Astrocyte (in vitro differentiated cells and primary cell): ENCODE measurements at regions not wholly inside any gene's neighbourhood (a gene's known extent, or its start where the extent isn't known, plus 50 kb on each side); places are given as distances from the start of the nearest gene placed in this dataset.

Experiments used
- DNase-seq: peaks from one replicate; pipeline ENCODE4 v3.0.0-alpha.2; 2010; ENCODE audit warnings: low read depth
- FAIRE-seq: peaks from 2 replicates; lab custom pipeline; 2011; peaks lifted over from hg19 to GRCh38; lab: Jason Lieb, UNC
- H2AFZ ChIP-seq: 2 replicates; pipeline ENCODE4 v1.6.0; 2012; ENCODE audit warnings: low read depth, low read length, inconsistent platforms
- H3K27ac ChIP-seq: 2 replicates; pipeline ENCODE4 v1.5.1; 2011; ENCODE audit warnings: low read depth, low read length, inconsistent platforms
- H3K27me3 ChIP-seq: 2 replicates; pipeline ENCODE4 v1.6.0; 2011; ENCODE audit warnings: low read length, inconsistent platforms; ENCODE audit not compliant: insufficient read depth
- H3K36me3 ChIP-seq: 2 replicates; pipeline ENCODE4 v1.5.1; 2011; ENCODE audit warnings: low read length, inconsistent platforms; ENCODE audit not compliant: insufficient read depth
- H3K4me1 ChIP-seq: 2 replicates; pipeline ENCODE4 v1.5.1; 2011; ENCODE audit warnings: low read length, inconsistent platforms; ENCODE audit not compliant: insufficient read depth
- H3K4me2 ChIP-seq: 2 replicates; pipeline ENCODE4 v1.6.0; 2012; ENCODE audit warnings: low read length, inconsistent platforms
- H3K4me3 ChIP-seq: 2 replicates; pipeline ENCODE4 v1.5.1; 2011; ENCODE audit warnings: low read depth, mild to moderate bottlenecking, low read length, inconsistent platforms; ENCODE audit not compliant: insufficient read depth
- H3K79me2 ChIP-seq: 2 replicates; pipeline ENCODE4 v1.6.0; 2012; ENCODE audit warnings: mild to moderate bottlenecking, low read length, inconsistent platforms; ENCODE audit not compliant: insufficient read depth
- H3K9ac ChIP-seq: 2 replicates; pipeline ENCODE4 v1.6.0; 2012; ENCODE audit warnings: mild to moderate bottlenecking, low read length, inconsistent platforms
- H3K9me3 ChIP-seq: 2 replicates; pipeline ENCODE4 v1.5.1; 2012; ENCODE audit warnings: low read depth, mild to moderate bottlenecking, low read length, inconsistent platforms; ENCODE audit not compliant: insufficient read depth
- H4K20me1 ChIP-seq: 2 replicates; pipeline ENCODE4 v1.6.0; 2012; ENCODE audit warnings: low read length, inconsistent platforms; ENCODE audit not compliant: insufficient read depth
- H3K27ac Mint-ChIP-seq: one replicate; pipeline ENCODE4 v1.8.0; 2021; ENCODE audit warnings: mild to moderate bottlenecking, mixed read lengths; ENCODE audit not compliant: unreplicated experiment
- H3K27me3 Mint-ChIP-seq: one replicate; pipeline ENCODE4 v1.8.0; 2021; ENCODE audit warnings: low read depth, mixed read lengths; ENCODE audit not compliant: unreplicated experiment
- H3K36me3 Mint-ChIP-seq: one replicate; pipeline ENCODE4 v1.8.0; 2021; ENCODE audit warnings: low read depth, mixed read lengths; ENCODE audit not compliant: unreplicated experiment
- H3K4me1 Mint-ChIP-seq: one replicate; pipeline ENCODE4 v1.8.0; 2021; ENCODE audit warnings: low read depth, mixed read lengths; ENCODE audit not compliant: unreplicated experiment
- H3K4me3 Mint-ChIP-seq: one replicate; pipeline ENCODE4 v1.8.0; 2021; ENCODE audit warnings: mild to moderate bottlenecking, moderate library complexity, mixed read lengths; ENCODE audit not compliant: unreplicated experiment
- H3K9me3 Mint-ChIP-seq: one replicate; pipeline ENCODE4 v1.8.0; 2021; ENCODE audit warnings: mild to moderate bottlenecking, mixed read lengths; ENCODE audit not compliant: unreplicated experiment
- CTCF ChIP-seq: IDR thresholded peaks from 2 replicates; pipeline ENCODE4 v1.5.1; 2011; ENCODE audit warnings: low read depth, mild to moderate bottlenecking, inconsistent platforms, low read length, moderate library complexity; ENCODE audit not compliant: insufficient read depth
- EZH2 ChIP-seq: IDR thresholded peaks from 2 replicates; pipeline ENCODE4 v1.6.1; 2012; ENCODE audit warnings: mild to moderate bottlenecking, low read length, inconsistent platforms; ENCODE audit not compliant: insufficient read depth

- Histone ChIP-seq H3K27ac (peak overlapping the region; percentile 72), H2AFZ (peak overlapping the region; percentile 36), H3K9ac (no peak overlapping the region), H3K4me1 (peaks cover 6% of the 10 kb centered on the region), H3K27me3 (no peaks in the 10 kb centered on the region), H3K4me3 (no peak overlapping the region), H3K9me3 (no peaks in the 10 kb centered on the region), H3K36me3 (no peaks in the 10 kb centered on the region), H3K79me2 (no peaks in the 10 kb centered on the region), H4K20me1 (no peaks in the 10 kb centered on the region), H3K4me2 (no peak overlapping the region)
- no peaks in the 10 kb centered on the region for H3K27me3 Mint-ChIP-seq
- H3K4me3 Mint-ChIP-seq: no peak overlapping the region
- peaks cover 24% of the 10 kb centered on the region for H3K4me1 Mint-ChIP-seq
- peak overlapping the region; percentile 80 for H3K27ac Mint-ChIP-seq
- FAIRE-seq: no peak
- H3K36me3 Mint-ChIP-seq: no peaks in the 10 kb centered on the region
- peaks cover 2% of the 10 kb centered on the region for H3K9me3 Mint-ChIP-seq
- DNase-seq: peak; percentile 39
- no peak for TF ChIP-seq EZH2
- no peak for TF ChIP-seq CTCF
Measured at GRCh38 chr15:87155771-87156170, 1076.1 kb downstream of the AGBL1 start.

GRCh38 chr15:87154761-87155160 lies 1075.1 kb downstream of the AGBL1 start:
- no peaks in the 10 kb centered on the region for H3K36me3 ChIP-seq
- no peaks in the 10 kb centered on the region for H3K27me3 Mint-ChIP-seq
- peak overlapping the region; percentile 7 for H3K9ac ChIP-seq
- FAIRE-seq: no peak
- peaks cover 6% of the 10 kb centered on the region for H3K4me1 ChIP-seq
- peak overlapping the region; percentile 30 for H3K4me2 ChIP-seq
- H3K27ac ChIP-seq: peak overlapping the region; percentile 72
- H3K27ac Mint-ChIP-seq: peak overlapping the region; percentile 80
- H4K20me1 ChIP-seq: no peaks in the 10 kb centered on the region
- no peak for TF ChIP-seq CTCF
- TF ChIP-seq EZH2: no peak
- H3K9me3 ChIP-seq: no peaks in the 10 kb centered on the region
- H2AFZ ChIP-seq: no peak overlapping the region
- H3K79me2 ChIP-seq: no peaks in the 10 kb centered on the region
- peak; percentile 92 for DNase-seq
- no peaks in the 10 kb centered on the region for H3K36me3 Mint-ChIP-seq
- peaks cover 2% of the 10 kb centered on the region for H3K9me3 Mint-ChIP-seq
- H3K4me3 ChIP-seq: no peak overlapping the region
- H3K4me3 Mint-ChIP-seq: no peak overlapping the region
- H3K4me1 Mint-ChIP-seq: peaks cover 24% of the 10 kb centered on the region
- no peaks in the 10 kb centered on the region for H3K27me3 ChIP-seq

GRCh38 chr15:87151202-87151748 lies 1071.6 kb downstream of the AGBL1 start:
- H3K4me3 Mint-ChIP-seq: no peak overlapping the region
- Histone ChIP-seq H3K27ac (no peak overlapping the region), H4K20me1 (no peaks in the 10 kb centered on the region), H3K36me3 (no peaks in the 10 kb centered on the region), H3K4me3 (no peak overlapping the region), H3K27me3 (no peaks in the 10 kb centered on the region), H2AFZ (no peak overlapping the region), H3K9me3 (no peaks in the 10 kb centered on the region), H3K4me1 (peaks cover 6% of the 10 kb centered on the region), H3K79me2 (no peaks in the 10 kb centered on the region), H3K9ac (no peak overlapping the region), H3K4me2 (no peak overlapping the region)
- H3K9me3 Mint-ChIP-seq: no peaks in the 10 kb centered on the region
- no peak for FAIRE-seq
- no peaks in the 10 kb centered on the region for H3K36me3 Mint-ChIP-seq
- TF ChIP-seq CTCF (no peak), EZH2 (no peak)
- no peak for DNase-seq
- no peak overlapping the region for H3K27ac Mint-ChIP-seq
- no peaks in the 10 kb centered on the region for H3K27me3 Mint-ChIP-seq
- H3K4me1 Mint-ChIP-seq: peaks cover 25% of the 10 kb centered on the region
